ENCODE measurements at regions not wholly inside any gene's neighbourhood (a gene's known extent, or its start where the extent isn't known, plus 50 kb on each side); places are given as distances from the start of the nearest gene placed in this dataset.

GRCh38 chr18:73719611-73720010 is 428.0 kb downstream of the FBXO15 start:
- Histone ChIP-seq H3K27me3 (ENCODE audit: control insufficient read depth in 4 of 4, insufficient read depth in 4 of 4, low read length in 3 of 4) (no peaks in the 10 kb centered on the region), H3K9ac (ENCODE audit: low read depth in 1 of 2, low read length in 2 of 2) (no peak overlapping the region), H3K4me1 (ENCODE audit: control insufficient read depth in 4 of 4, insufficient read depth in 4 of 4, low read length in 3 of 4) (no peaks in the 10 kb centered on the region), H3K36me3 (ENCODE audit: control insufficient read depth in 4 of 4, insufficient read depth in 3 of 4, low read depth in 1 of 4, low read length in 3 of 4) (no peaks in the 10 kb centered on the region), H3K4me3 (ENCODE audit: low read depth in 1 of 3, low read length in 3 of 3) (no peak overlapping the region), H3K27ac (ENCODE audit: low read depth in 1 of 2, low read length in 2 of 2) (no peak overlapping the region), H3K9me3 (ENCODE audit: control insufficient read depth in 4 of 4, low read length in 3 of 4) (no peaks in the 10 kb centered on the region)
- WGBS: 76% methylated on average over 2 of the region's 2 CpGs
- no peak for DNase-seq (ENCODE audit: low spot score)
- TF ChIP-seq FOXA2 (IDR thresholded peaks at IDR 0.05): no peak
- TF ChIP-seq RXRA (IDR thresholded peaks at IDR 0.05): no peak
- TF ChIP-seq HNF4G (IDR thresholded peaks at IDR 0.05): no peak

DNA sequence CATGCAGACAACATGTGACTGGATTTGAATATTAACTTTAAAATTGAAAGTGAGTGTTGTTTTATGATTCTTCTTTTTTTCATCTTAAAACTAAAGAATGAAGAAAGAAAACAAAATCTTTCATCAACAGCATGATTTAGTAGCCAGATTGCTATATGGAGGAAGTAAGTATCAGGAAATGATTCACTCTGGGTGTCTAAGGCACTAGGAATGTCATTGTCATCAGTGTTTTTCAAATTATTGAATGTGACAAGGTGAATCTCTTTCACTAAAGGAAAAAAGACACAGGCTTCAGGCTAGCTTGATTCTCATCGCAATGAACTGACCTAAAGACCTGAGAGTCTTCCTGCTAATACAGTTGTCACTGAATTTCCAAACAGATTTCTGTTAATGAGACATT is 430.1 kb downstream of the FBXO15 start:
- 82% methylated on average over 1 of the region's 1 CpG for WGBS
- H3K27me3 ChIP-seq (ENCODE audit: control insufficient read depth in 4 of 4, insufficient read depth in 4 of 4, low read length in 3 of 4): no peaks in the 10 kb centered on the region
- no peak overlapping the region for H3K9ac ChIP-seq (ENCODE audit: low read depth in 1 of 2, low read length in 2 of 2)
- H3K4me3 ChIP-seq (ENCODE audit: low read depth in 1 of 3, low read length in 3 of 3): no peak overlapping the region
- H3K36me3 ChIP-seq (ENCODE audit: control insufficient read depth in 4 of 4, insufficient read depth in 3 of 4, low read depth in 1 of 4, low read length in 3 of 4): no peaks in the 10 kb centered on the region
- H3K27ac ChIP-seq (ENCODE audit: low read depth in 1 of 2, low read length in 2 of 2): no peak overlapping the region
- H3K9me3 ChIP-seq (ENCODE audit: control insufficient read depth in 4 of 4, low read length in 3 of 4): no peaks in the 10 kb centered on the region
- no peak for TF ChIP-seq SP1 (IDR thresholded peaks at IDR 0.05)
- TF ChIP-seq HNF4A (conservative IDR thresholded peaks at IDR 0.05): no peak
- TF ChIP-seq YY1 (IDR thresholded peaks at IDR 0.05): no peak
- no peak for TF ChIP-seq JUND (IDR thresholded peaks at IDR 0.05)
- TF ChIP-seq FOXA1 (IDR thresholded peaks at IDR 0.05): no peak
- no peak for TF ChIP-seq REST (IDR thresholded peaks at IDR 0.05)
- TF ChIP-seq CTCF (IDR thresholded peaks at IDR 0.05; ENCODE audit: low read depth, low read length, missing input control): no peak
- TF ChIP-seq, protein P1, sequence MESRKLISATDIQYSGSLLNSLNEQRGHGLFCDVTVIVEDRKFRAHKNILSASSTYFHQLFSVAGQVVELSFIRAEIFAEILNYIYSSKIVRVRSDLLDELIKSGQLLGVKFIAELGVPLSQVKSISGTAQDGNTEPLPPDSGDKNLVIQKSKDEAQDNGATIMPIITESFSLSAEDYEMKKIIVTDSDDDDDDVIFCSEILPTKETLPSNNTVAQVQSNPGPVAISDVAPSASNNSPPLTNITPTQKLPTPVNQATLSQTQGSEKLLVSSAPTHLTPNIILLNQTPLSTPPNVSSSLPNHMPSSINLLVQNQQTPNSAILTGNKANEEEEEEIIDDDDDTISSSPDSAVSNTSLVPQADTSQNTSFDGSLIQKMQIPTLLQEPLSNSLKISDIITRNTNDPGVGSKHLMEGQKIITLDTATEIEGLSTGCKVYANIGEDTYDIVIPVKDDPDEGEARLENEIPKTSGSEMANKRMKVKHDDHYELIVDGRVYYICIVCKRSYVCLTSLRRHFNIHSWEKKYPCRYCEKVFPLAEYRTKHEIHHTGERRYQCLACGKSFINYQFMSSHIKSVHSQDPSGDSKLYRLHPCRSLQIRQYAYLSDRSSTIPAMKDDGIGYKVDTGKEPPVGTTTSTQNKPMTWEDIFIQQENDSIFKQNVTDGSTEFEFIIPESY (IDR thresholded peaks at IDR 0.05): no peak
- TF ChIP-seq TAF1 (conservative IDR thresholded peaks at IDR 0.05): no peak
- TF ChIP-seq RXRA (IDR thresholded peaks at IDR 0.05): no peak
- no peaks in the 10 kb centered on the region for H3K4me1 ChIP-seq (ENCODE audit: control insufficient read depth in 4 of 4, insufficient read depth in 4 of 4, low read length in 3 of 4)
- no peak for DNase-seq (ENCODE audit: low spot score)

DNA sequence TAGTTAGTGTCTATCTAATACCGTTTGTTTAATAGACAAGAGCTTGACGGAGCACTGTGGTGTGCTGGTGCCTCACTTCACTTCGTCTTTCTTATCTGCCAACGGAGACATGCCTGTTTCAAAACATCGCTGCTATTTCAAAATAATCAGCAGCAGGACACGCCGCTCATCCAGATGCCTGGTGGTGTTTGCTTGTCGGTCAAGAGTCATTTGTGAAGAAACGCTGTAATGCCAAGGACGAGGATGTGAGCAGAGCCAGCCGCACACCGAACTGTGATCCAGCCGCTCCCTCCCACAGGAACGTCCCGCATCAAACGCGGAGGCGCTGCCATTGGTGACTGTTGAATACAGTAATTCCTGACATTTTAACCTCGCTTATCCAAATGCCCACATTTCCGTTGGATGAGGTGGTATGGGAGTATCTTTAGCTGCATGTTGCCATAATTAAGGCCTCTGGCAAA is 432.4 kb downstream of the FBXO15 start:
- DNase-seq (ENCODE audit: low spot score): no peak
- no peaks in the 10 kb centered on the region for H3K27me3 ChIP-seq (ENCODE audit: control insufficient read depth in 4 of 4, insufficient read depth in 4 of 4, low read length in 3 of 4)
- no peak overlapping the region for H3K9ac ChIP-seq (ENCODE audit: low read depth in 1 of 2, low read length in 2 of 2)
- no peak overlapping the region for H3K27ac ChIP-seq (ENCODE audit: low read depth in 1 of 2, low read length in 2 of 2)
- no peak overlapping the region for H3K4me3 ChIP-seq (ENCODE audit: low read depth in 1 of 3, low read length in 3 of 3)
- no peak for TF ChIP-seq EGR1 (IDR thresholded peaks at IDR 0.05; ENCODE audit: low read depth in 2 of 2)
- no peak for TF ChIP-seq YY1 (IDR thresholded peaks at IDR 0.05)
- no peak for TF ChIP-seq TAF1 (conservative IDR thresholded peaks at IDR 0.05)
- no peak for TF ChIP-seq NR2F2 (IDR thresholded peaks at IDR 0.05)
- no peak for TF ChIP-seq RAD21 (IDR thresholded peaks at IDR 0.05)
- no peak for TF ChIP-seq GABPA (IDR thresholded peaks at IDR 0.05 in 1 of 2, conservative IDR thresholded peaks at IDR 0.05 in 1 of 2)
- no peak for TF ChIP-seq REST (IDR thresholded peaks at IDR 0.05)
- no peak for TF ChIP-seq FOXA1 (IDR thresholded peaks at IDR 0.05)
- TF ChIP-seq SP1 (IDR thresholded peaks at IDR 0.05): no peak
- no peaks in the 10 kb centered on the region for H3K4me1 ChIP-seq (ENCODE audit: control insufficient read depth in 4 of 4, insufficient read depth in 4 of 4, low read length in 3 of 4)
- no peaks in the 10 kb centered on the region for H3K9me3 ChIP-seq (ENCODE audit: control insufficient read depth in 4 of 4, low read length in 3 of 4)
- 34% methylated on average over 20 of the region's 20 CpGs for WGBS
- H3K36me3 ChIP-seq (ENCODE audit: control insufficient read depth in 4 of 4, insufficient read depth in 3 of 4, low read depth in 1 of 4, low read length in 3 of 4): no peaks in the 10 kb centered on the region

Measured in liver (tissue), 8 donors.